Activated CD8-positive, alpha-beta memory T cell treated with anti-CD3 and anti-CD28 coated beads for 4 hours (primary cell): ENCODE measurements at regions not wholly inside any gene's neighbourhood (a gene's known extent, or its start where the extent isn't known, plus 50 kb on each side); places are given as distances from the start of the nearest gene placed in this dataset.
"Not testable (repeated sequence)": the region's sequence is repeated elsewhere in the genome, so short reads cannot be mapped to it uniquely, and the experiment has no call there.

Source experiments
- DNase-seq, 2 donors: peaks; one replicate each; pipeline ENCODE4 v3.0.0-alpha.2; 2020; ENCODE audit warnings: low read depth in 2 of 2

DNA sequence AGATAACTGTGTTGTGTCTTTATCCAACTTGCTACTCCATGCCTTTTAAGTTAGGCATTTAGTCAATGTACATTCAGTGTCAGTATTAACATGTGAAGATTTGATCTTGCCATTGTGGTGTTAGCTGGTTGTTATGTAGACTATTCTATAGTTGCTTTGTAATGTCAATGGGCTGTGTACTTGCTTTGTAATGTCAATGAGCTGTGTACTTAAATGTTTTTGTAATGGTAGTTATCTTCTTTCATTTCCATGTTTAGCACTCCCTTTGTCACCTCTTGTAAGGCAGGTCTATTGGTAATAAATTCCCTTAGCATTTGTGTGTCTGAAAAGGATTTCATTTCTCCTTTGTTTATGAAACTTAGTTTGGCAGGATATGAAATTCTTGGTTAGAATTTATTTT, 53.4 kb downstream of the MC4R start:
- no peak for DNase-seq

- DNase-seq = no peak
These were observed 60.8 kb downstream of the MC4R start for GRCh38 chr18:60311676-60312360.

GRCh38 chr18:60295674-60296073, 76.9 kb downstream of the MC4R start:
- no peak for DNase-seq

DNA sequence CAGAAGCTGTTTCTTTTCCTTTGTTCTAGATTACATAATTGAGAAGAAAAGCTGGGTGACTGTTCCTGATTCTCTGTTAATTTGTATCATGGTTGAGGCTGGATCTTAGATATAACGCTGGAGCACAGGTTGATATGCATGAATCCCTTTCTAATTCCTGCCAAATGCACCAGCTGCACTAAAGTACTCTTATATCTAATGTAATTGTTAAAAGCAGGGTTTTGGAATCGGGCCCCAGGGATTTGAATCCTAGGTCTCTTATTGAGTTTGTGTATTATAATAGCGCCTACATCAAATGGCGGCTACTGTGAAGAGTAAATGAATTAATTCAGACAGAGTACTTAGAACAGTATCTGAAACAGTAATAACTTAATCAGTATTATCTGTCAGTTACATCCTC, 80.4 kb downstream of the MC4R start:
- DNase-seq = no peak

DNA sequence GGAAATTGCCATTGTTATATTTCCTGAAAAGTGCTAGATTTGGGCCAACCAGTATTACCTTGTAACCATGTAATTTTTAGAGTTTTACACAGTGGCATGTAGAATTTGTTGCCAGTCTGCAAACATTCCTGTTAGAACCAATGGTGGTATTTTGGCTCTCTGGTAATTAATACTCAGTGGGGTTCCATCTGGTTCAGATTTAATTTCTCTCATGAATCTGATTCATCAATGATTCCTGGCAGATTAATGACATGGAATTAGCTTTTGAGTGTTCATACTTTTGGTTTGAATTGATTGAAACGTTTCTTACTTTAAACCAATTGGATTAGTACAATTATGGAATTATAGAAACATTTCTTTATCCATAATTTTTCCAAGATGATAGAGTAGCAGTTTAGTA, 93.2 kb downstream of the MC4R start:
- DNase-seq = no peak

GRCh38 chr18:60277855-60278480, 94.6 kb downstream of the MC4R start:
- DNase-seq = no peak

DNA sequence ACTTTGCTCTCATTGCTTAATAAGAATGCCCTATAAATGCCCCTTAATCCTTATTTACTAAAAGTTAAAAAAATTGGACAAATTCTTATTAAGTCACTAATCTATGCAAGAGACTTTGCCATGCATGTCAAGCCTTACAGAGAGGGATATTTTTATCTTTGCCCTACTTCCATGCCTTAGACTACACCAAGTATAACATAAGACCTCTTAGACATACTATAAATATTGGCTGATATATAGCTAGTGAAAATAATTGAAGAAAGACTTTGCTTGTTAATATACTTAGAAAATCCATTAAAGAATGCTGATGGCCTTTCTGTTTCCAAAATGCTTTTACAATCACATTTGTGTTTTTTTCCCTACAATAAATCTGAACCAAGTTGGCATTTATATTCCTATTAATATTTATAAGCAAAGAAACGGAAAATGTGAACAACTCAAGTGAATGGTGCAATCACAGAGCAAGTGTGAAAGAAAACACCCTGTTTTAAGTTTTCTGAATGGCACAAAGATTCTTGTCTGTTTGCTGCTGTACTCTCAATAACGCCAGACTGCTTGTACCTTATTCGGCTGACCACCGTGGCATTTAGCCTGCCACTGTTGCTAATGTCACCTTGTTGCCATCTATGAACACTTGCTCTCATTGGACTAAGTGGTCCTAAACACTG, 105.0 kb downstream of the MC4R start:
- no peak for DNase-seq

DNA sequence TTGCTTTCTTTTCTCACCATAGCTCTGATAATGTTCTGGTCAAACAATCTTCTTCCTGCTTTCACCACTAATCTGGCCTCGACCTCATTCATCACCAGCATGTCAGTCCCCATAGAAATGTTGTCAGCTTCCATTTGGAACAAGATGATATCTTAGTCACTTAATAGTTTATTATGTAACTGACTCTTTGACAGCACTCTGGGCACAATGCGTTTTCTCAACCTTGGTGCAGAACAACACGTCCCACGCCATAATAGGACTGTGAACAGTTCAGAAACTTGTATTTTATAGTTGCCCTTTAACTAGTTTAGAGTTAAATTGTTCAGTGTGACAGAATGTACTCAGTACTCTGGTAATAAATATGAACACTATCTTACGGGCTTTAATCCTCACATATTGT, 106.0 kb downstream of the MC4R start:
- no peak for DNase-seq

DNA sequence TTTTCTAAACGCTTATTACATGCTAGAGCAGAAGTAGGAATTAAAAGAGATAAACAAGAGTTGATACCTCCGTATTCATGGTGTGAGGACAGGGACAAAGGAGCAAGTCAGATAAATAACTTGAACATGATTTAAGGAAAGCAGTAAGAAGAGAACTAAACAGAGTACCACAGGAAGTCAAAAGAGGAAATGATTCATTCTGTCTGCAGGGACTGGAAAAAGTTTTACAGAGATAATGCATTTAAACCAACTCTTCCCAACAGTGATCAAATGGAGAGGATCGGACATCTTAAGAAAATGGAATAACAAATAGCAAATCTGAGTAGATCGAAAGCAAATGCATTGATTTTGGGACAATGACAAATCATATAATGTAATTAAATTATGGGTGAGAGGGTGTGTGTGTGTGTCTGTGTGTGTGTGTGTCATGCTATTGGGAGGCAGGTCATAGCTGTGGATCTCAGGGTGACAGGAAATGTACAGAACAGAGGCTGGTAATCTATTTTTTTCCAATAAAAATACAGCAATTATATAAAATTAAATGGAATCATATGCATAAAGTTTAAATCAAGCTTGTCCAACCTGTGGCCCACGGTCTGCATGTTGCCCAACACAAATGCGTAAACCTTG, 113.4 kb downstream of the MC4R start:
- no peak for DNase-seq

DNA sequence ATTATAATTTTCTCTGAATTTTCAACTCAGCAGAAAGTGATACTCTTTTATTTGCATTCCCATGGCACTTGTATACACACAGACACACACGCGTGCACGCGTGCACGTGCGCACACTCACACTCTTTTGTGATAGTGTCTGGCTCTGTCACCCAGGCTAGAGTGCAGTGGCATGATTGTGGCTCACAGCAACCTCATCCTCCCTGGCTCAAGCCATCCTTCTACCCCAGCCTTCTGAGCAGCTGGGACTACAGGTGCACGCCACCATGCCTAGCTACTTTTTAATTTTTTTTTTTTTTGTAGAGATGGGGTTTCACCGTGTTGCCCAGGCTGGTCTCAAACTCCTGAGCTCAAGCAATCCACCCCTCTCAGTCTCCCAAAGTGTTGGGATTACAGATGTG, 123.2 kb downstream of the MC4R start:
- DNase-seq = no peak

GRCh38 chr18:60248336-60249330, 123.9 kb downstream of the MC4R start:
- no peak for DNase-seq

DNA sequence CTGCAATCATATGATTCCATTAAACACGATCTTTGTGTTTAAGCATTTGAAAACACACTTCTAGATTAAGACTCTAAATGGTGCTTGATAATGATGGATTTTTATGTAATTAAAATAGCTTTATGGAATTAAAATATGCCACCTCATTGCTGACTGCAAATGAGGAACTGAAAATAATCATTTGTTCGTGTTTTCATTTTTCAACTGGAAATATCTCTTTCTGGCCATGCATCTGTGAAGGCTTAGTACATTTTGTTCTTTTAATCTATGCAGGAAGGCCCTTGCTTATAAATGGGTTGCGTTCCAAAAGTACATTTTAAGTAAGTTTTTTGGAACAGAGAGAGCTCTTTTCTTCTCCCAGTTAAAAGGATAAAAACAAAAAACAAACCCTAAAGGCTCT, 125.5 kb downstream of the MC4R start:
- no peak for DNase-seq

DNA sequence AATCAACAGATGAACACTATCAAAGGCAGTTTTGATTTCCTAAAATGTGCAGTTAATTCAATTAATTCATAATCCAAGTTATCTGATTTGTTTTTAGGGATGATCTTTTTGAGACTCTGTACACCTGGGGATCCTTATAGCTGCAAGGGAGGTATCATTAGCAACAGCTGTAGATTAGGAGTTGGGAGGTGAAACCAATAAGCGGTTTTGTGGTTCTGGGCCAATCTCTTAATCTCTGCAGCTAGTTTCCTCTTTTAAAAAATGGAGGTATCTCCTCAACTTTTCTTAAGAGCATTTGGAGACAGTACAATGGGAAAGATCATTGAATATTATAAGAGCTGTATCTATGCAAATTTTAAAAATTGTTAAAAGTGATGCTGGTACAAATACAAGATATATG, 126.0 kb downstream of the MC4R start:
- no peak for DNase-seq

DNA sequence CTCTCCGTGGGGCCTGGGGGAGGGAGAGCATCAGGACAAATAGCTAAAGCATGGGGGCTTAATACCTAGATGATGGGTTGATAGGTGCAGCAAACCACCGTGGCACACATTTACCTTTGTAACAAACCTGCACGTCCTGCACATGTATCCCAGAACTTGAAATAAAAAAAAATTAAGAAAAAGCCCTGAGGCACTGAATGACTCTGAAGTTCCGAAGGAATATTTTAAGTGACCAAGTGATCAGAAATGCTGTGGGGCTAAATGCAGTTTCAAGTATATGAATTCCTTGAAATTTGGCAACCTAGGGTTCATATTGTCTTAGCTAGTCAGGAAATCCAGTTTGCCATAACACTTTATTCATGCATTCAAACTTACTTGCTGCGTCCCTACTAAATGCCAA, 127.5 kb downstream of the MC4R start:
- DNase-seq = no peak

DNA sequence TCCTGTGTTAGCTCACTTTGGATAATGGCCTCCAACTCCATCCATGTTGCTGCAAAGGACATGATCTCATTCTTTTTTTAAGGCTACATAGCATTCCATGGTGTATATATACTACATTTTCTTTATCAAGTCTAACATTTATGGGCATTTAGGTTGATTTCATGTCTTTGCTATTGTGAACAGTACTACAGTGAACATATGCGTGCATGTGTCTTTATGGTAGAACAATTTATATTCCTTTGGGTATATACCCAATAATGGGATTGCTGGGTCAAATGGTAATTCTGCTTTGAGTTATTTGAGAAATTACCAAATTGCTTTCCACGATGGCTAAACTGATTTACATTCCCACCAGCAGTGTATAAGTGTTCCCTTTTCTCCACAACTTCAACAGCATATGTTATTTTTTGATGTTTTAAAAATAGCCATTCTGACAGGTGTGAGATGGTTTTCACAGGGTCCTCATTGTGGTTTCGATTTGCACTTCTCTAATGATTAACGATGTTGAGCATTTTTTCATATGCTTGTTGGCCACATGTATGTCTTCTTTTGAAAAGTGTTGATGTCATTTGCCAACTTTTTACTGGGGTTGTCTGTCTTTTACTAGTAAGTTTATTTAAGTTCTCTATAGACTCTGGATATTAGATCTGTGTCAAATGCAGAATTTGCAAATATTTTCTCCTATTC, 133.4 kb downstream of the MC4R start:
- DNase-seq = not testable (repeated sequence)

GRCh38 chr18:60235164-60235563, 137.4 kb downstream of the MC4R start:
- DNase-seq = no peak

DNA sequence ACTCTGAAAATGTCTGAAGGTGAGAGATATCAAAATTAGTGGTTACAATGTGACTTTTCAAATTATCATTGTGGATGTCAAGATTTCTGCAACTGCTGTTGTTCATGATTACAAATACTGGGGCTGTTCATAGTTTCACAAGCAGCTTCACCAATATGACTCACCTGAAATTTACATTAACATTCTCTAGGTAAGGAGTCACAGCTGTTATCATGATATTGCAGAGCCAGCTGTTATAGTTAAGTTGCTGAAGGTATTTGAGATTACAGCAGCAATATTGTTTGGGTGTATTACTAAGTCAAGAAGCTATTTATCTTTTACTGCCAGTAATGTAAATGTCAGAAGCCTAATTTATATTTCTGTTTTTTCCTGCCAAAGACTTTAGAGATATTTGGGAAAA, 140.0 kb downstream of the MC4R start:
- no peak for DNase-seq

- no peak for DNase-seq
These were observed 143.7 kb downstream of the MC4R start for GRCh38 chr18:60228609-60229595.

DNA sequence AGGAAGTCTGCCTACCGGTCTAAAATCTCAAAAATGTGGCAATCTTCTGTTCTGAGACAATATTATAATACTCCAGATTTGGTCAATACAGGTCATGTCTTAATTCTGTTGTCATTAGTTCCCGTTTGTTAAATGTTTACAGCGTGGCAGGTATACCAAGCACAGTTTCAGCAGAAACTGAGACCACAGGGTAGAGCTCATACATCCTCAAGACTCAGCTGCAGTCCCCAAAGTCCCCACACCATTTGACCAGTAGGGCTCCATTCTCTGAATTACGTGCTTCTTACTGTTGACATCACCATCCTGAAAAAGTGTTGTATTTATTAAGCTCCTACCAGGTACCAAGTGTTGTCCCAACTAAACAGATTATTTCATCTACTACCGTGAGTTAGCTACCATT, 157.1 kb downstream of the MC4R start:
- DNase-seq = no peak

- DNase-seq = no peak
These were observed 163.5 kb downstream of the MC4R start for GRCh38 chr18:60209042-60209441.
